MCF 10A (cell line): ENCODE measurements at regions not wholly inside any gene's neighbourhood (a gene's known extent, or its start where the extent isn't known, plus 50 kb on each side); places are given as distances from the start of the nearest gene placed in this dataset.

ENCODE experiments used
- BruUV-seq: library from RNA; stranded (reverse); fragments of 400-500 nt; replicated peaks from 2 replicates; lab custom pipeline; 2021; lab: Mats Ljungman, UMichigan
- CTCF ChIA-PET: fragments of 300-600 bp; sonication (Branson Sonifier 250); formaldehyde crosslinking; extraction: SDS; loops from one replicate; lab custom pipeline; 2021; ENCODE audit warnings: antibody characterized with exemption, inconsistent platforms; lab: Yijun Ruan, JAX
- POLR2A ChIA-PET: fragments of 300-600, 350-650 bp; sonication (Branson Sonifier 250); formaldehyde crosslinking; extraction: SDS; loops from one replicate; lab custom pipeline; 2020; ENCODE audit warnings: antibody characterized with exemption, inconsistent platforms; lab: Yijun Ruan, JAX
- DNase-seq: peaks from one replicate; pipeline ENCODE4 v3.0.0-alpha.2; 2018; ENCODE audit not compliant: unreplicated experiment
- H3K27ac Mint-ChIP-seq: one replicate; pipeline ENCODE4 v1.8.0; 2022; ENCODE audit warnings: mild to moderate bottlenecking, low read depth, mixed read lengths; ENCODE audit not compliant: unreplicated experiment
- H3K27me3 Mint-ChIP-seq: one replicate; pipeline ENCODE4 v1.8.0; 2022; ENCODE audit warnings: mixed read lengths; ENCODE audit not compliant: insufficient read depth, unreplicated experiment
- H3K36me3 Mint-ChIP-seq: one replicate; pipeline ENCODE4 v1.8.0; 2022; ENCODE audit warnings: mild to moderate bottlenecking, moderate library complexity, mixed read lengths; ENCODE audit not compliant: insufficient read depth, unreplicated experiment
- H3K4me1 Mint-ChIP-seq: one replicate; pipeline ENCODE4 v1.8.0; 2022; ENCODE audit warnings: mixed read lengths; ENCODE audit not compliant: insufficient read depth, unreplicated experiment
- H3K4me3 Mint-ChIP-seq: one replicate; pipeline ENCODE4 v1.8.0; 2022; ENCODE audit warnings: mild to moderate bottlenecking, moderate library complexity, mixed read lengths; ENCODE audit not compliant: unreplicated experiment
- H3K9me3 Mint-ChIP-seq: one replicate; pipeline ENCODE4 v1.8.0; 2022; ENCODE audit warnings: mixed read lengths; ENCODE audit not compliant: unreplicated experiment
- CTCF ChIP-seq: fragments of 200-600 bp; IDR thresholded peaks from one replicate; pipeline ENCODE4 v1.8.0; 2022; ENCODE audit warnings: antibody characterized with exemption, mild to moderate bottlenecking; ENCODE audit not compliant: unreplicated experiment
- intact Hi-C: fragments of 100-400 bp; cut with micrococcal nuclease; formaldehyde crosslinking; loops from 2 replicates; pipeline ENCODE4 v1.14.1; 2022

GRCh38 chr9:11199335-11199734, 586.5 kb upstream of the PTPRD start:
- Mint-ChIP-seq H3K36me3 (no peaks in the 10 kb centered on the region), H3K27ac (no peak overlapping the region), H3K9me3 (no peaks in the 10 kb centered on the region), H3K4me3 (no peak overlapping the region), H3K27me3 (no peaks in the 10 kb centered on the region), H3K4me1 (no peaks in the 10 kb centered on the region)
- ChIA-PET POLR2A (no interaction called here), CTCF (interaction anchor here (0.6 kb wide), 1 partner anchor 117 kb away, joined by 3 read pairs; no protein-coding TSS in a partner anchor)
- BruUV-seq = no TSS peak
- no peak for TF ChIP-seq CTCF
- intact Hi-C loops = no loop called here
- DNase-seq = no peak

- no TSS peak for BruUV-seq
- ChIA-PET POLR2A (no interaction called here), CTCF (no interaction called here)
- no peak for TF ChIP-seq CTCF
- Mint-ChIP-seq H3K4me1 (no peaks in the 10 kb centered on the region), H3K9me3 (no peaks in the 10 kb centered on the region), H3K27ac (no peak overlapping the region), H3K27me3 (no peaks in the 10 kb centered on the region), H3K36me3 (no peaks in the 10 kb centered on the region), H3K4me3 (no peak overlapping the region)
- intact Hi-C loops = no loop called here
- DNase-seq = peak; percentile 3
Observed at GRCh38 chr9:11204521-11204920, 591.7 kb upstream of the PTPRD start.

- Mint-ChIP-seq H3K36me3 (no peaks in the 10 kb centered on the region), H3K4me1 (no peaks in the 10 kb centered on the region), H3K9me3 (no peaks in the 10 kb centered on the region), H3K4me3 (no peak overlapping the region), H3K27ac (no peak overlapping the region), H3K27me3 (no peaks in the 10 kb centered on the region)
- intact Hi-C loops = no loop called here
- BruUV-seq = no TSS peak
- POLR2A ChIA-PET = no interaction called here
- CTCF ChIA-PET = no interaction called here
- TF ChIP-seq CTCF = no peak
- DNase-seq = no peak
Observed at GRCh38 chr9:11206925-11207324, 594.1 kb upstream of the PTPRD start.

GRCh38 chr9:11233696-11234095, 620.9 kb upstream of the PTPRD start:
- no TSS peak for BruUV-seq
- no peak overlapping the region for H3K27ac Mint-ChIP-seq
- peaks cover 8% of the 10 kb centered on the region for H3K9me3 Mint-ChIP-seq
- no peaks in the 10 kb centered on the region for H3K36me3 Mint-ChIP-seq
- ChIA-PET CTCF (interaction anchor here (0.6 kb wide), 1 partner anchor 867 kb away, joined by 5 read pairs; no protein-coding TSS in a partner anchor), POLR2A (no interaction called here)
- no peak overlapping the region for H3K4me3 Mint-ChIP-seq
- peaks cover 16% of the 10 kb centered on the region for H3K27me3 Mint-ChIP-seq
- H3K4me1 Mint-ChIP-seq = no peaks in the 10 kb centered on the region
- TF ChIP-seq CTCF = no peak
- DNase-seq = no peak
- intact Hi-C loops = no loop called here
